Right ventricle myocardium inferior (tissue), 1 donor: ENCODE measurements at regions not wholly inside any gene's neighbourhood (a gene's known extent, or its start where the extent isn't known, plus 50 kb on each side); places are given as distances from the start of the nearest gene placed in this dataset.

Experiments used
- ATAC-seq: fragments of 200-7000 bp; cut with Tn5 transposase; one replicate; pipeline ENCODE4 v1.9.1; 2020; ENCODE audit warnings: mild to moderate bottlenecking, moderate library complexity
- DNase-seq: peaks from one replicate; pipeline ENCODE4 v3.0.0; 2021; ENCODE audit errors: missing footprints
- intact Hi-C: fragments of 100-400 bp; cut with DNase I; formaldehyde crosslinking; loops from one replicate; pipeline ENCODE4 v1.11.0; 2022
- donor health status: DM: no; HTN: yes; CAD: no; lungs with severe emphysema.

DNA sequence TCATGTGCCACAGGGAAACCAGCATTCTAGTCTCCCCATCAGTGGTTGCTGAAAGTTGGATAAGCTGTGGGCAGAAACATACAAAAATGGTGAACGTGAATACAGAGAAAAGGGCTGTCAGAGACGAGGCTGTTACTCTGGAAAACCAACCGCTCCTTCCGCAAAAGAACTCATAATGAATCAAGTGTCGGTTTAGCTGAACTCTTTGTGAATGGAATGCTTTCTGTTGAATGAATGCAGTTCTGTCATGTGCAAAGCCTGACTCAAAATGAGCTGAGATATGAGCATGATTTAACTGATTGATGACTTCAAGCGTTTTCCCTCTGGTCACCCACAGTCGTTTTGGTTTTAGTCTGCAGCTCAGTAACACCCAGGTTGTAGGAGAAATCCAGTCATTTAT, 298.3 kb downstream of the ETS1 start:
- intact Hi-C loops, result loop anchor here (5.0 kb wide), 1 partner anchor 117 kb away; no protein-coding TSS in a partner anchor
- ATAC-seq (no peak), DNase-seq (no peak)

DNA sequence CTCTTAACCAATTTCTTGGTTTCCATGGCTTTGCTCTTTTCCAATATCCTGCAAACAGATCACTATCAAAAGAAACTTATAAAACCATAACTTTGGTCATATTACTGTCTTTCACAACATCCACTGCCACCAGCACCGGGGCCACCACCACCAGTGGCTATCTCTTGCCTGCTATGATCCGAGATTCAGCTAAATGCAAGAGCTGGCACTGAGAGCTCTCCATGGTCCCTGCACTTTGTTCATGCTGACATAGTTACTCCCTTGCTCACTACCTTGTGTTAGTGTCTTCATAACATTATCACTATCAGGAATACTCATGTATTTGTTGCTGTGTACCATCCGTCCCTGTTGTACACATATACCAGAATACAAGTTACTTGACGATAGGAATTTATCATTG, 299.0 kb downstream of the ETS1 start:
- ATAC-seq, result no peak
- intact Hi-C loops, result loop anchor here (5.0 kb wide), 1 partner anchor 116 kb away; no protein-coding TSS in a partner anchor
- peak; percentile 33 for DNase-seq

DNA sequence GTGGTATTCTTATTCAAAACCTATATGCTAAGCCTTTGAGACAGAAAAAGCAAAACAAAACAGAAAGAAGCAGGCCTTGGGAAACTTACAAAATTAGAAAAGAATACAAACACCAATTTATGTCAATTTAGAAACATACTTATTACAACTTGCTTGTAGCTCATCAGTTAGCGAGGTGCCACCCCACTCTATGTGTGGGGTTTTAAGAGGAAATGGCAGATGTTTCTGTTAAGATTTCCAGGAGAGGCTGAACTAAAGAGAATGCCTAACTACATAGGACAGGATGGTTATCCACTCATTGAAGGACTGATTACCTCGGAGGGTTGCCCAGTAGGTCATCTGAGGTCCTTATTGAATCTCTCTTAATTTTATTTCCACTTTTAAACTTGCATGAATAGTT, 302.0 kb downstream of the ETS1 start:
- intact Hi-C loops, result loop anchor here (5.0 kb wide), 1 partner anchor 113 kb away; no protein-coding TSS in a partner anchor
- no peak for DNase-seq
- ATAC-seq, result no peak

DNA sequence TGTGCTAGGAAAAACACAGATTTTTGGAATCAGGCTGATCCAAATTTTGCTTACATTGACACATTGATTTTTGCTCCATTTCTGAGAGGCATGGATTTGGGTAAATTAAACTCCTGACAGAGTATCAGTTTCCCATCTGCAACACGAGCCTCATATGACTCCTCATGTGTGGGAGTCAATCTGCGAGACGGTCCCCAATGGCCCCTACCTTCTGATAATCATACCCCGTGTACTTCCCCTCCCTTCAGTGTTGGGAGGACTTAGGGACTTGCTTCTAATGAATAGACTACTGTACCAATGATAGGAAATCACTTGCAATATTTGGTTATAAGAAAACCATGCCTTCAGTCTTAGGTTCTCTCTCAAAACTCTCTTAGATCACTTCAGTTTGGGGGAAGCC, 302.7 kb downstream of the ETS1 start:
- intact Hi-C loops, result loop anchor here (5.0 kb wide), 1 partner anchor 112 kb away; no protein-coding TSS in a partner anchor
- ATAC-seq, result no peak
- no peak for DNase-seq

DNA sequence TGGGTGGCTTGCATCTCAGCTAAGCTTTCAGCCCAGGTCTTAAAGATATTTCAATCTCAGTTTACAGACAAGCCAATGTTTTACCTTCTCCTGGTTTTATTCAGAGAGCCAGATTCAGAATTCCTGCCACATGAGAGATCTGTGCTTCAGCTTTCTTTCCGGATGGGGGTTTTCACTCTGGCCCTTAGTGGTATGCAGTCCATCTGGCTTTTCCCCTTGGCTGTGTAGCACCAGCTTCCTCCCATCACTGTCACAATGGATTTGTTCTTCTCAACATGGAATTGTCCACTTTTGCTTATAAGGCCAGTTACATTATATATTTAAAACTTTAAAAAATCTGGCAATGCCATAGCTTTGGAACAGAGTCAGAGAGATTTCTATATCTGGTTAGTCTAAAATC, 303.9 kb downstream of the ETS1 start:
- no peak for ATAC-seq
- intact Hi-C loops, result no loop called here
- no peak for DNase-seq

DNA sequence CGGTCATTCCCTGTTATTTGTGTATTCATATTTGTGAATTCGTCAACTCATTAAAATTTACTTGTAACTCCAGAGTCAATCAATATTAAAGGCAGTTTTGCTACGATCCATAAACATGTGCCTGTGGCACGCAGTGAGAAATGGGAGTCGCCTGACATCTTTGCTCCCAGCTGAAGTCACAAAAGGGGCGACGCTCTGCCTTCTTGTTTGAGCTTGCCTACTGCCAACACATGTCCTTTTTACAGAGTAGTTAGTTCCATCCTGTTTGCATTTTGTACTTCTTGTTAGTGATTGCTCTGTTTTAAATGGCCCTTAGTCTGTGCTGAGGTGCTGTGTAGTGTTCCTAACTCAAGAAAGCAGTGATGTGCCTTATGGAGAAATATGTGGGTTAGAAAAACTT, 305.3 kb downstream of the ETS1 start:
- DNase-seq (no peak), ATAC-seq (no peak)
- intact Hi-C loops, result no loop called here

DNA sequence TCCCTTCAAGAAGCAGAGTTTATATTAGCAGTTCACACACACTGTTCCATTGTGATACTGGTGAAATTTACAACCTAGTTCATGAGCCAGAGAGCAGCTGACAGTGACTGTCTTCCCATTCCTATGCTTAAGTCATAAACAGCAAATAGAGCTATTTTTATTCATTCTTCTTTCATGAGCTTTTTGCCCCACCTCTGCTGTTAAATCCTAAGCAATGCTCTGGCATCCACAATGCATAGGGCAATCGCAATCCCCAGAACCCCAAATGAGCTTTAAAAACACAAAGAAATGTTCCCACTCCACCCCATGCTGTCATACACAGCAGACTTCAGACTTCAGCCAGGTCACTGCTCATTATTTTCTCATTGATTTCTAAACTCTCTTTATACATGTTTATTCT, 307.5 kb downstream of the ETS1 start:
- no peak for DNase-seq
- no peak for ATAC-seq
- intact Hi-C loops, result no loop called here

DNA sequence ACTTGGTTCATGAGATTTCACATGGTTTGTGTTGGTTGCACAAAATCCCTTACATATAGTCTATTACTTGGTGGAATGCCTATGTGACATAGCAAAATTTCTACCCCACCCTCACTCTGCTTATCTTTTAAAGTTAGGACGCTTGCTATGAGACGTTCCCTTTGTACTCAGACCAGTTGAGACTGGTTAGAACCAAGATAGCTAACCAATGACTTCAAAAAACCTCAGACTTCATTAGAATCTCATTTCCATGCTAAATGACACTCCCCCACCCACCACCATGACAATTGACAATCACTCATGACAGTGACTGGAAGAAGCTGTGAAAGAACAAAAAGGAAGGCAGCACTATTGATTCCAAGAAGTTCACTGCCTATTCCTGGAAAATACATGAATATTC, 313.6 kb downstream of the ETS1 start:
- DNase-seq (no peak), ATAC-seq (no peak)
- intact Hi-C loops, result no loop called here

DNA sequence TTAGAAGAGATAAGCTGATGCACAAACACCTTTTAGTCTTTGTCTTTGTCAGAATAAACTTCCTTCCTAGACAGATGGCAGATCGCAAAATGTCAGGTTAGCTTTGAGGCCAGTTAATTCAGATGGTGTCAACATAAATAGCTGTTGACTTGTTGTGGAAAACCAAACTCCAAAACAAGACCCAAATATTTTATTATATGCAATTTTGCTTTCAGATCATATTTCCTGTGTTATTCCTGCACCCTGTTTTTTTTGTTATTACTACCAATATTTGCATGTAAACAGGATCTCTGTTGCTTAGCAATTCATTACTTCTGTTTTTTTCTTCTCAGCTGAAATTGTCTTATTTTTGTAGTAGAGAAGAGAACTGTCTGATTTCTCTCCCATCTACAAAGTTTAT, 316.0 kb downstream of the ETS1 start:
- DNase-seq, result no peak
- intact Hi-C loops, result no loop called here
- ATAC-seq, result no peak

DNA sequence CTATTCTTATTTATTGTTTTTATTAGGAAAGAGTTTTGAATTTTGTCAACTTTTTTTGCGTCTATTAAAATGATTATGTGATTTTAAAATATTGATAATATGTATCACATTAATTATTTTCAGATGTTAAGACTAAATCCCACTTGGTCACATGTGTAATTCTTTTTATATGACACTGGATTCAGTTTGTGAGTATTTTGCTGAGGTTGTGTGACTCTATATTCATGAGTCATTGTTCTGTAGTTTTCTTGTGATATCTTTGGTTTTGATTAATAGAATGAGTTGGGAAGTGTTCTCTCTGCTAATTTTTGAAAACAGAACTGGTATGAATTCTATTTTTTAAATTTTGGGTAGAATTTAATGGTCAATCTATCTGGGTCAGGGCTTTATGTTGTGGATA, 317.9 kb downstream of the ETS1 start:
- ATAC-seq (no peak), DNase-seq (no peak)
- intact Hi-C loops, result no loop called here

DNA sequence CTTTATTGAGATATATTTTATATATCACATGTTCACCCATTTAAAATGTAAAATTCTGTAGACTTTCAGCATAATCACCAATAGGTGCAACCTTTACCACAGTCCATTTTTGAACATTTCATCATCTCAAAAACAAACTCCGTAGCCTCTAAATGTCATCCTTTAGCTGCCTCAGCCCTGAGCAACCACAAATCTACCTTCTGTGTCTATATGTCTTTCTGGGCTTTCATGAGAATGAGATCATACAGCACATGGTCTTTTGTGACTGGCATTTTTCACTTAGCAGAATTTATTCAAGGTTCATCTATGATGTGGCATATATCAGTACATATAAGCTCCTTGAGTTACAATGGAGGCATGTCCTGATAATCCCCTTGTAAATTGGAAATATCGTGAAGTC, 320.5 kb downstream of the ETS1 start:
- ATAC-seq, result no peak
- intact Hi-C loops, result no loop called here
- no peak for DNase-seq

DNA sequence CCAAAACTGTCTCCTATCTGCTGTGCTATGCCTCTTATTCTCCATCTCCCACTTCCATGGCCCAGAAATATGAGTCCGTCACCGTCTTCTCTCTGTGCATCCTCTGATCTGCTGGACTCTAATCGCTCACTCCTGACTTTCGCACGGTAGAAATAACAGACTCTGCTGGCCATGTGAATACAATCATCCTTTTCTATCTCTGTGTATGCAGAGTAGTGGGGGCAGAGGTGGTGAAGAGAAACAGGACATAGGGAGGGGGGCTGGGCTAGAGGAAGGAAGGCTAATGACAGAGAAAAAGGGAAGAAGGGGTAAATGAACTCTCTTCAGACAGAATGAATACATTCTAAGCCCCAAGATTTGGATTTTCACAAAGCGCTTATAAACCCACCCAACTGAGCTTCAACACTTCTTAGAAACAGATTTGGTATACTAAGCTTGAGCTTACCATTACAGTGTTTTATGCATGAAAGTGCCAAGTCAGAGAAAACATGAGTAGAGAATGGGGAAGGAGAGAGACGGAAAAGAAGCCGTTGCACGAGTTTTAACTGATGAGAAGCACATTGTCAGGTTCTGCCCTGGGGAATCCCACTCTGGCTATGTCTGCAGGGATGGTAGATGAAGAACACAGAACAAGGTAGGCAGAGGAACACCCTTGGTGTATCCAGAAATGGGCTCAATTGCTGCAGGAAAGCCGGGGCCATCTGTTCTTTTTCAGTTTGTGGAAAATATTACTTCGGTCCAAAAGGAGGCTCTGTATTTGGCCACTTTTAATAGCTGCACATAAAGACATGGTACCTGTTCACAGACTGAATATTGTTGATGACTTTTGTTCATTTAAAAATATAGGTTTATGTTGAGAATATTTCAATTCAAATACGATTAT, 324.7 kb downstream of the ETS1 start:
- ATAC-seq (no peak), DNase-seq (no peak)
- intact Hi-C loops, result no loop called here

DNA sequence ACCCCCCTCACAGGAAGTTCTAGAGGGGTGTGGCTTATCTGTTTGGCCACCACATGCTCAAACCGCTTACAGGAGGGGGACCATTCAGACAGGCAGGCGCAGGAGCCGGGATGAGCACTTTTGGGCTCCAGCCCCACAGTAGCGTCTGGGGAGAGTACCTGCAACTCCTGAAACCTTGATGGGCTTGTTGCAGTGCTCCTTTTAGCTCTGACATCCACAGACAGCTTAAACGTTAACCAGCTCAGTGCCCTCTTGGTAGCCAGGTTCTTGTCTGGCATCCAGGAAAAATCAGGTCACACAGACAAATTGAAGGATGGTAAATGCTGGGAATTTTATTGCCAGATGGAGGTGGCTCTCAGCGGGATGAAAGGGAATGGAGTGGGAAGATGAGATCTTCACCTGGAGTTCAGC, 326.3 kb downstream of the ETS1 start:
- DNase-seq, result no peak
- ATAC-seq, result no peak
- intact Hi-C loops, result no loop called here

DNA sequence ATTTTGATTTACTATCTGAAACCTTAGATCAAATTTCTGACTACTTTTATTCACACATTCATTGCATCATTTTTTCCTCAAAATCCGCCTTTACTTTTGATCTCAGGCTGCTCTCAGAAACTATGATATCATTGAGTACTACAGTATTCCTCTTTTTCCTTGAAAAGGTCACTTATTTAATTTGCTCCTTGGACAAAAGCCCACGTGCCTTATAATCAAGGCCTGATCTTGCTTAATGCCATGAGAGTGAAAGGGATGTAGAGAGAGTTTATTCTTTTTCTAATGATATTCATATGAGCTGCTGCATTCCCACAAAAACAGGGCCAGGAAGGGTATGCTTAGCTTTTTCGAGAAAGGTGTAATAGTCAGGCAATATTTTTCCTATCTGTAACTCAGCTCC, 327.0 kb downstream of the ETS1 start:
- ATAC-seq (no peak), DNase-seq (no peak)
- intact Hi-C loops, result no loop called here

DNA sequence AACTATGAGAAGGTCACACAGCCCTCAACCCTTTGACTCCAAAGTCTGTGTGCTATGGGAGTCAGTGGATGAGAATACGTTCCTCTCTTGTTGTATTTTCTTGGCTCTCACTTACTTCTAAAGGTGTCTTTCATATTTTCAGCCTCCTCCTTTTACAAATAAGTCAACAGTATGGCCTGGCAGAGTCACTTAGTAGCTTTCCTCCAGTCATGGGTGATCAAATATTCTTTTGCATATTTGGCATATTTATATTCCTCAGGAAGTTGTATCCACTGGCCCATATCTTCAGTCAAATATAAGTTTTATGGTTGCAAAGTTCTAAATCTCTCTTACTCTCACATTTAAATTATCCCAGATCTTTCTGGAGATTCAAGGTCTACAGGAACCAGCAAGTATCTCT, 327.5 kb downstream of the ETS1 start:
- DNase-seq (no peak), ATAC-seq (no peak)
- intact Hi-C loops, result no loop called here

DNA sequence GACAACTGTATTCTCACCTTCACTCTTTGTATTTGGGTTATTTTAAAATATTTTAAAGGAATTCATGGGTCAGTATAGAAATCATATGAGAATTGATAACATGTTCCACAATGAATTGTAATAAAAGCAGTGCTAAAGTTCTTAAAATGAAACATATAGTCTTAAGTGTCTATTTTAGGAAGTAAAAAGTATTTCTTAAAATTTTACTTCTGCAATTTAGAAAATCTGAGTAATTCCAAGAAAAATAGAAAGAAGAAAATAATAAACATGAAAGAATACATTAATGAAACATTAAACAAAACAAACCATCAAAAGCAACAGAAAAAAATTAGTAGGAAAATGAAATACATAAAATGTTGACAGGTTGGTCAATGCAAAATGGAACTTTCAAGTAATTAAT, 332.4 kb downstream of the ETS1 start:
- no peak for ATAC-seq
- intact Hi-C loops, result no loop called here
- no peak for DNase-seq

DNA sequence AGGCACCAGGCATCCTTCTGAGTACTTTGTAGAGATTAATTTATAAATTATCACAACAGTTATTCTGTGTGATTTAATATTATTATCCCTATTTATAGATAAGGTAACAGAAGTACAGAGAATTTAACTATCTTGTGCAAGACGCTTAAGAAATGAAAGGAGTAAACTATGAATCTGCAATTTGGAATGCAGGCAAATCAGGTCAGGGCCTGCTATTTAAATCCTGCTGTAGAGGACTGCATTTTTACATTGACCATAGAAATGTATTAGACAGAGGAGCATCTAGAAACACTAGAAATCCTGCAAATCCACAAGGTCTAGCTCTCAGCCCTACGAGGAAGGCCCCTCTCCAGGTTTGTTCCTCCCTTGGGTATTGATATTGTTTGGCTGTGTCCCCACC, 336.2 kb downstream of the ETS1 start:
- DNase-seq, result no peak
- no peak for ATAC-seq
- intact Hi-C loops, result no loop called here

DNA sequence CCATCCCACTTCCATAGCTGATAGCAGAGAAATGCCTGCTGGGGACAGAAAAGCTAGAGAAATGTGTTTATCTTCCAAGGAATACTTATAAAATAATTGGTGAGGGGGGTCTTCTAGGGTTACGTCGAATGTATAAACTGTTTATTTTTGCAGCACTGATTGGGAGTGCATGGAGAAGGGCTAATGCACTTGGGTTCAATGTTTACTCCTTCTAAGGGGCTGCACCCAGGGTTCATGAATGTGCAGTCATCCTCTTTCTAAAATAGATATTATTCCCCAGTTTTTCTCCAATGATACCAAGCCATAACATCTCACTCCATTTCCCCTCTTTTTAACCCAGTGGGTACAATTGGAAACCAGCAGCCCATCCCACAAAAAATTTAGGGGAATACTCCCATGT, 336.9 kb downstream of the ETS1 start:
- intact Hi-C loops, result no loop called here
- DNase-seq, result no peak
- no peak for ATAC-seq

DNA sequence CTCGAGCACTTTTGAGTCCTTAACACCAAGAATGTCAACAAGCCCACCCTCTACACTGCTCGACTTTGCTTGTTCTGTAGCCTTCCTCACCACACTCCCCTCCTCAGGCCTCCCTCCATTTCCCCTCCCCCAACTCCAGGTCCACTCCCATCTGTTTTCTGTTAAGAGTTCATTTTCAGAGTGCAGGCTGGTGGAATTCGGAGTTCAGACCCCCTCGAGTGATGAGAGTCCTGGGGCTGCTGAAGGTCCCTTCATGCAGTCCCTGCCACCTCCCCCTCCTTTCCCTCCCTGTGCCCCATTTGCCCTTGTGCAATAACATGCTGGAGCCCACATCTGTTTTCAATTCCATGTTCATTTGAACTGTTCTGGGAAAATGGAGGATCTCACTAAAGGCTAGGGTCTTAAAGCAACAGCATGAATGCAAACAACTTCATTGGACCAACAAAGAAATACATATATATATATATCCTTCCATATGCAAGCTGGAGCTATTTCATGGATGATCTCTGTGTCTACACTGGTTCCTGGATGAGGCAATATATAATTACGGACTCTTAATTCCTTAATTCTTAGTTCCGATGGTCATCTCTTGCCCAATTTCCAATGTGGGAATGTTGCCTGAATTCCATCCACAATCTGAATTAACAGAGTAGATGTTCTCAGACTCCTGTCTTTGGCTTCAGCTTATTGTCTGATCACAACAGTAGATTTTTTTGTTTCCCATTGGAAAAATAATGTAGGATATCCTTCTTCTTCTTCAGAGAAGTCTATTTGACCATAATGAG, 340.4 kb downstream of the ETS1 start:
- ATAC-seq, result peak; percentile 82
- intact Hi-C loops, result no loop called here
- no peak for DNase-seq

DNA sequence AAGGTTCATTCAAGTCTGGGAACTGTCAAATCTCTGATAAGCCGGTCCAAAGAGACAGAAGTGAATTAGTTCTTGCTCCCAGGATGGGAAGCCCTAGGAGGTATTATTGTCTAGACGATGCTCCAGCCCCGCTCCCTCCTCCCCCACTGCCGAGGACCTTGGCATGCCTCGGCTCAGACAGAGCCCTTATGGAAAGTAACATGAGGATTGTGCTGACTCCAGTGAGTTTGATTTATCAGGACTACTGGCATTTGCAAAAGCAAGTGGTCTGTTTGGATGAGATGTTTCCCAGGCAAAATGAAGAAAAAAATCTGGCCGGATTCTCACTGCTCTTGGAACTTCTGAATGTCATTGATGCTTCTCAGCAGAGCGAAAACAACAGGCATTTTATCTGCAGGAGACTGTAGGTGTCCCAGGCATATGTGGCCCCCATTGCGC, 341.0 kb downstream of the ETS1 start:
- DNase-seq (no peak), ATAC-seq (peak; percentile 81)
- intact Hi-C loops, result no loop called here
